WTC11 (cell line): ENCODE measurements at regions not wholly inside any gene's neighbourhood (a gene's known extent, or its start where the extent isn't known, plus 50 kb on each side); places are given as distances from the start of the nearest gene placed in this dataset.

Source experiments
- ATAC-seq: fragments of 200-7000 bp; cut with Tn5 transposase; 2 replicates; pipeline ENCODE4 v1.10.0; 2021; ENCODE audit warnings: mild to moderate bottlenecking, moderate library complexity
- CTCF ChIA-PET: fragments of 300-600 bp; sonication (Branson Sonifier 250); formaldehyde crosslinking; loops from one replicate; lab custom pipeline; 2021; ENCODE audit warnings: antibody characterized with exemption; lab: Charles Lee
- POLR2A ChIA-PET: fragments of 350-600 bp; sonication (Branson Sonifier 250); formaldehyde crosslinking; loops from one replicate; lab custom pipeline; 2021; ENCODE audit warnings: antibody characterized with exemption; lab: Charles Lee
- DNase-seq: peaks from one replicate; pipeline ENCODE4 v3.0.0; 2021; ENCODE audit warnings: low spot score
- H3K27ac Mint-ChIP-seq: 2 replicates; pipeline ENCODE4 v1.8.0; 2021; ENCODE audit warnings: mixed read lengths
- H3K27me3 Mint-ChIP-seq: 2 replicates; pipeline ENCODE4 v1.8.0; 2021; ENCODE audit warnings: low read depth, mild to moderate bottlenecking, moderate library complexity, mixed read lengths
- H3K36me3 Mint-ChIP-seq: 2 replicates; pipeline ENCODE4 v1.8.0; 2021; ENCODE audit warnings: mixed read lengths
- H3K4me1 Mint-ChIP-seq: 2 replicates; pipeline ENCODE4 v1.8.0; 2022; ENCODE audit warnings: mixed read lengths
- H3K4me3 Mint-ChIP-seq: 2 replicates; pipeline ENCODE4 v1.8.0; 2021; ENCODE audit warnings: mild to moderate bottlenecking, moderate library complexity, mixed read lengths
- H3K9me3 Mint-ChIP-seq: 2 replicates; pipeline ENCODE4 v1.8.0; 2021; ENCODE audit warnings: mixed read lengths
- ARID4B ChIP-seq: sonication (generic); formaldehyde crosslinking; IDR thresholded peaks from 2 replicates; pipeline ENCODE4 v1.8.0; 2023; ENCODE audit warnings: missing genetic modification reagents, mild to moderate bottlenecking, borderline replicate concordance
- ERG ChIP-seq: fragments of 250-450 bp; sonication (Bioruptor Pico); IDR thresholded peaks from 2 replicates; pipeline ENCODE4 v1.8.0; 2021; ENCODE audit warnings: mild to moderate bottlenecking
- ETV6 ChIP-seq: sonication (generic); formaldehyde crosslinking; IDR thresholded peaks from 2 replicates; pipeline ENCODE4 v1.8.1; 2022; ENCODE audit warnings: mild to moderate bottlenecking, missing genetic modification reagents
- MLX ChIP-seq: sonication (generic); formaldehyde crosslinking; IDR thresholded peaks from 2 replicates; pipeline ENCODE4 v1.8.1; 2023; ENCODE audit warnings: mild to moderate bottlenecking, missing genetic modification reagents, moderate library complexity
- NFE2L1 ChIP-seq: sonication (generic); formaldehyde crosslinking; IDR thresholded peaks from 2 replicates; pipeline ENCODE4 v1.8.1; 2023; ENCODE audit warnings: missing genetic modification reagents
- PREB ChIP-seq: sonication (generic); formaldehyde crosslinking; IDR thresholded peaks from 2 replicates; pipeline ENCODE4 v1.8.1; 2022; ENCODE audit warnings: mild to moderate bottlenecking, missing genetic modification reagents, moderate library complexity, borderline replicate concordance
- TP53 ChIP-seq: sonication (generic); formaldehyde crosslinking; IDR thresholded peaks from 2 replicates; pipeline ENCODE4 v1.8.1; 2023; ENCODE audit warnings: mild to moderate bottlenecking, missing genetic modification reagents
- ZMAT4 ChIP-seq: fragments of 250-450 bp; sonication (Bioruptor Pico); IDR thresholded peaks from 2 replicates; pipeline ENCODE4 v1.9.0; 2021; ENCODE audit warnings: mild to moderate bottlenecking
- ZNF263 ChIP-seq: sonication (generic); formaldehyde crosslinking; IDR thresholded peaks from 2 replicates; pipeline ENCODE4 v1.8.1; 2022; ENCODE audit warnings: low read depth, mild to moderate bottlenecking, moderate library complexity, missing genetic modification reagents
- ZNF512 ChIP-seq: sonication (generic); formaldehyde crosslinking; IDR thresholded peaks from 2 replicates; pipeline ENCODE4 v1.8.1; 2022; ENCODE audit warnings: missing genetic modification reagents, borderline replicate concordance
- ZNF532 ChIP-seq: fragments of 250-450 bp; sonication (Bioruptor Pico); IDR thresholded peaks from 2 replicates; pipeline ENCODE4 v1.9.0; 2021; ENCODE audit warnings: mild to moderate bottlenecking, borderline replicate concordance

- TF ChIP-seq ZNF532 (CRISPR knock-in tag) (no peak), ARID4B (CRISPR knock-in tag) (no peak), ERG (CRISPR knock-in tag) (no peak), NFE2L1 (no peak), MLX (CRISPR knock-in tag) (no peak), ZNF263 (CRISPR knock-in tag) (no peak), ZNF512 (no peak)
These were observed 140.4 kb upstream of the ADGRL2 start (continued) for GRCh38 chr1:81660286-81660685.

- H3K36me3 Mint-ChIP-seq = 0 out of 2 replicates have a peak, but pooled peaks cover 2% of the 10 kb centered on the region
- H3K27me3 Mint-ChIP-seq = no peaks in the 10 kb centered on the region
- H3K4me1 Mint-ChIP-seq = peaks cover 25% of the 10 kb centered on the region
- peaks cover 4% of the 10 kb centered on the region for H3K9me3 Mint-ChIP-seq
- CTCF ChIA-PET = no interaction called here
- H3K4me3 Mint-ChIP-seq = no peak overlapping the region
- TF ChIP-seq ETV6 (CRISPR knock-in tag) (no peak), PREB (CRISPR knock-in tag) (no peak), ZMAT4 (CRISPR knock-in tag) (no peak), TP53 (CRISPR knock-in tag) (no peak), ZNF512 (no peak)
- POLR2A ChIA-PET = no interaction called here
- no peak; the same call in 1 of the 2 replicates for ATAC-seq
- no peak for DNase-seq
- H3K27ac Mint-ChIP-seq = no peak overlapping the region
These were observed 146.1 kb upstream of the ADGRL2 start for GRCh38 chr1:81654657-81655056.
